CD4-positive, CD25-positive, alpha-beta regulatory T cell (primary cell): ENCODE measurements at regions not wholly inside any gene's neighbourhood (a gene's known extent, or its start where the extent isn't known, plus 50 kb on each side); places are given as distances from the start of the nearest gene placed in this dataset.

Source experiments
- ATAC-seq, 2 donors: fragments of 150-1000 bp; cut with Tn5 transposase; one replicate each; pipeline ENCODE4 v1.10.0; 2021; ENCODE audit warnings: low read depth in 2 of 2, moderate number of reproducible peaks in 2 of 2, moderate library complexity in 1 of 2
- DNase-seq, 3 donors: peaks; one replicate each; pipeline versions ENCODE4 v3.0.0 to v3.0.0-alpha.2; 2012 to 2022; ENCODE audit warnings: mixed read lengths in 1 of 3
- H3K27ac ChIP-seq: one replicate; pipeline ENCODE4 v1.7.0; 2013; ENCODE audit warnings: mild to moderate bottlenecking, low read length; ENCODE audit not compliant: insufficient read depth, poor library complexity, severe bottlenecking
- H3K27me3 ChIP-seq: one replicate; pipeline ENCODE4 v1.7.0; 2013; ENCODE audit warnings: low read length; ENCODE audit not compliant: control insufficient read depth, insufficient read depth
- H3K36me3 ChIP-seq: one replicate; pipeline ENCODE4 v1.7.0; 2013; ENCODE audit warnings: mild to moderate bottlenecking, low read length, moderate library complexity; ENCODE audit not compliant: control insufficient read depth, insufficient read depth
- H3K4me1 ChIP-seq: 2 replicates; pipeline ENCODE4 v1.7.0; 2013; ENCODE audit warnings: mild to moderate bottlenecking, low read length; ENCODE audit not compliant: insufficient read depth, control insufficient read depth, poor library complexity, severe bottlenecking
- H3K4me3 ChIP-seq: one replicate; pipeline ENCODE4 v1.7.0; 2013; ENCODE audit warnings: low read depth, mild to moderate bottlenecking, low read length, moderate library complexity
- H3K9me3 ChIP-seq, 2 experiments: 1 replicate in 1 of 2; 2 replicates in 1 of 2; pipeline ENCODE4 v1.7.0; 2013; ENCODE audit warnings: low read length in 2 of 2, mild to moderate bottlenecking in 1 of 2, moderate library complexity in 1 of 2; ENCODE audit not compliant: control insufficient read depth in 2 of 2
- H3K27ac Mint-ChIP-seq, 3 donors: one replicate each; pipeline ENCODE4 v1.8.0; 2020 to 2022; ENCODE audit warnings: mild to moderate bottlenecking in 3 of 3, mixed read lengths in 3 of 3, moderate library complexity in 2 of 3
- H3K27me3 Mint-ChIP-seq: one replicate; pipeline ENCODE4 v1.8.0; 2022; ENCODE audit warnings: mild to moderate bottlenecking, mixed read lengths
- H3K36me3 Mint-ChIP-seq: one replicate; pipeline ENCODE4 v1.8.0; 2020; ENCODE audit warnings: mixed read lengths
- H3K4me1 Mint-ChIP-seq, 4 donors: one replicate each; pipeline ENCODE4 v1.8.0; 2020 to 2022; ENCODE audit warnings: mixed read lengths in 4 of 4, mild to moderate bottlenecking in 1 of 4
- H3K4me3 Mint-ChIP-seq, 4 donors: one replicate each; pipeline ENCODE4 v1.8.0; 2020 to 2022; ENCODE audit warnings: mild to moderate bottlenecking in 4 of 4, mixed read lengths in 4 of 4, moderate library complexity in 3 of 4
- H3K9me3 Mint-ChIP-seq, 7 donors: one replicate each; pipeline ENCODE4 v1.8.0; 2020 to 2022; ENCODE audit warnings: mixed read lengths in 7 of 7, mild to moderate bottlenecking in 3 of 7, moderate library complexity in 2 of 7

DNA sequence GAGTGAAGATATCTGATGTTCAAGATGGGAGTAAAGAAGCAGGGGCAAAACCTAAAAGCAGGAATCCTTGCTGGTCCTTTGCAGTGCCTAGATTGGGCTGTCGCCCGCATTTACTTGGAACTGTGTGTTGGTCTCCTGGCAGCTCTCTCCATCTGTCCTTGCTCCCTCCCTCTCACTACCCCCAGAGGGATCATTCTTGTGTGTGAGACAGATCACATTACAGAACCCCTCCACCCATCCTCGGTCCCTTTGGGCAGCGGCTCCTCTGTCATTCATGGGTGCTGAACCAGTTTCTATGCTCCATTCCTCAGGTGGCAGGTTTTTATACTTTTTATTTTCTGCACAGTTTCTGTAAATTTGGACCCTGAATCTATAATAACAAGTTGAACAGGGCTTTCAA is 99.4 kb upstream of the MYOCD start:
- no peaks in the 10 kb centered on the region for H3K36me3 ChIP-seq
- Mint-ChIP-seq H3K27me3 (peaks cover 4% of the 10 kb centered on the region), H3K4me1 (no peaks in the 10 kb centered on the region), H3K36me3 (no peaks in the 10 kb centered on the region), H3K27ac (no peak overlapping the region), H3K4me3 (no peak overlapping the region), H3K9me3 (peaks cover 0 to 16% (median 4%) of the 10 kb centered on the region in 7 donors)
- no peak overlapping the region for H3K27ac ChIP-seq
- H3K4me1 ChIP-seq, result no peaks in the 10 kb centered on the region
- no peak for ATAC-seq
- no peak overlapping the region for H3K4me3 ChIP-seq
- H3K27me3 ChIP-seq, result no peaks in the 10 kb centered on the region
- H3K9me3 ChIP-seq, result no peaks in the 10 kb centered on the region
- DNase-seq, result no peak

DNA sequence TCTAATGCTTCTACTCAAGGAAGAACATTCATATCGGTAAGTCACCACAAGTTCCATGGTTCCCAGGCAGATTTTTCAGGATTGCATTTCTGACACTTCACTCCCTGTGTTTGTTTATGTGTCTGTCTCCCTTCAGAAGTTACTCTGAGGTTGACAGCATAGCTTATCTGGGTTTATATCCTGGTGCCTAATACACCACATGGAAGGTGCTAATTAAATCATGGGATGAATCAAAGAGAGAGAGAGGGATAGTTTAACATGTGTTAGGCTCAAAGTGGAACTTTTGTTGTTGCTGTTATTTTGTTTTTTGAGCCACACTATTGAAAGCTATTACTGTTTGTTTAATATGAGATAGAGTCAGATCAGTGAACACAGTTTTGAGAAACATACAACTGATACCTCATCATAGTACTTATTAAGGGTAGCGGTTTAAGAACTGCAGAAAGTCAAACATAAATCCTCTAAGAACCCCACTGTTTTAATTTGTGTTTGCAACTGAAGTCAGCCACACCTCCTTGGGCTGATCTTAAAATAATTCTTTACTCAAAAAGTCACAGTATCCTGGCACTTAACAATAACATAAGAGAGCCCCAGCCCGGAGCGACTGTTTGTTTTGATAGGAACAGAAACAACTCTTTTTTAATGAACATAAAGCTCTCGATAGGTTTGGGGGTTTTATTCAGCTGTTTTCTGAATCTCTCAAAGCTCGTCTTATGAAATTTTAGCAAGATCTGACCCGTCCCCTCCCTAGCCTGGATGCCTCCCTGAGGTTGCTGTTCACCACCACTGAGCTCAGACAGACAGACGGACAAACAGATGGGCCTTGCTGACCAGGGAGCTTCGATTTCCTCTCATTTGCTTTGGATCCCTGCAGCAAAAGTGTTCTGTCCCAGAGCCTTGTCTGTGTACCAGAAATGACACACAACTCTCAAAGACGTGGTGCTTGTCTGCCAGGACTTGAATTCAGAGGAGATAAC is 98.3 kb upstream of the MYOCD start:
- Histone ChIP-seq H3K4me1 (no peaks in the 10 kb centered on the region), H3K36me3 (no peaks in the 10 kb centered on the region), H3K4me3 (no peak overlapping the region), H3K27me3 (no peaks in the 10 kb centered on the region), H3K27ac (no peak overlapping the region), H3K9me3 (no peaks in the 10 kb centered on the region)
- Mint-ChIP-seq H3K4me3 (no peak overlapping the region), H3K9me3 (peaks cover 0 to 12% (median 5%) of the 10 kb centered on the region in 7 donors), H3K36me3 (no peaks in the 10 kb centered on the region), H3K27ac (no peak overlapping the region), H3K27me3 (peaks cover 4% of the 10 kb centered on the region), H3K4me1 (no peaks in the 10 kb centered on the region)
- ATAC-seq (no peak), DNase-seq (no peak)

DNA sequence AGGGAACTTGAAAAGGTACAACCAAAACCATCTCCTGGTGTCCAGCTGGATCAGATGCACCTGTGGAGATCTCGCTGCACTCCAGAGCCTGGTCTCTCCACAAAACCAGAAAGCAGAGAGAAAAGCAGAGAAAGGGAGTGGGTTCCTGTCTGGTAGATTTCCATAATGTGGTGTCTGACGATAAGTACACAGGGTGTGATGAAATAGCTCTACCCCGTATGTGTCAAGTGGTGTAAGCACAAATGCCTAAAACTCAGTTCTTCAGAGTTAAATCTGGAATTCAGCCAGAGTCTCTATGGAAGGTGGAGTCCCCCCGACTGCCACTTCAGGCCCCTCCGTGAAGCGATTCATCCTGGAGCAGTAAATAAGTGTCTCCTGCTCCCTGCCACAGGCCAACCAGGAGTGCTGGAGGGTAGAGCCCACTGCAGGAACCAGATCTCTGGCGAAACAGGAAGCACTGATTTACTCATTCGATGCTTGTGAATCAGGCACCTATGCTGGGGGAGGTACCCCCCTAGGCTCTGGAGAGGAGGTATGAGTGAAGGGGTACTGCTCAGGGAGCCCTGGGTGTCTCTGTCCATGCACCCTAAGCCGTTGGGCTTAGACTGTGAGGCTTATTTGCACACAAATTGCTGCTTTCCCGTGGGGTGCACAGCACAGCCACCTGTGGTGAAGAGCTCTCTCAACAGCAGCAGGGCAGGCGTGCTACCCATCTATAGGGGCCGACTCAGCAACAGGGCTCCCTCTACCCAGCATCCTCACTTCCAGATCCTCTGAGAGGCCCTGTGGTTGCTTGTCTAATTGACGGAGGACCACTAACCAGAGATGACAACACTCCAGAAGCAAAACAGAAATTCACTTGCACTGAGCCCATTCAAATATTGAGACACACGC is 97.1 kb upstream of the MYOCD start:
- no peaks in the 10 kb centered on the region for H3K9me3 ChIP-seq
- Mint-ChIP-seq H3K4me1 (no peaks in the 10 kb centered on the region), H3K36me3 (no peaks in the 10 kb centered on the region), H3K9me3 (peaks cover 0 to 12% (median 5%) of the 10 kb centered on the region in 7 donors), H3K27ac (no peak overlapping the region), H3K27me3 (peaks cover 4% of the 10 kb centered on the region), H3K4me3 (no peak overlapping the region)
- H3K27me3 ChIP-seq, result no peaks in the 10 kb centered on the region
- ATAC-seq (no peak), DNase-seq (no peak)
- H3K4me1 ChIP-seq, result no peaks in the 10 kb centered on the region
- H3K27ac ChIP-seq, result no peak overlapping the region
- no peaks in the 10 kb centered on the region for H3K36me3 ChIP-seq
- no peak overlapping the region for H3K4me3 ChIP-seq

DNA sequence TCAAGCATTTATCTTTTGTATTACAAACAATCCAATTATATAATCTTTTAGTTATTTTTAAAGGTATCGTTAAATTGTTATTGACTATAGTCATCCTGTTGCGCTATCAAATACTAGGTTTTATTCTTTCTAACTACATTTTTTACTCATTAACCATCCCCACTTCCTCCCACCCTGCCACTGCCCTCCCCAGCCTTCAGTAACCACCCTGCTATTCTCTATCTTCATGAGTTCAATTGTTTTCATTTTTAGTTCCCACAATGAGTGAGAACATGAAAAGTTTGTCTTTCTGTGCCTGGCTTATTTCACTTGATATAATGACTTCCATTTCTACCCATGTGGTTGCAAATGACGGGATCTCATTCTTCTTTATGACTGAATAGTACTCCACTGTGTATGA is 94.1 kb upstream of the MYOCD start:
- H3K4me3 ChIP-seq, result no peak overlapping the region
- H3K27me3 ChIP-seq, result no peaks in the 10 kb centered on the region
- Mint-ChIP-seq H3K36me3 (no peaks in the 10 kb centered on the region), H3K4me1 (no peaks in the 10 kb centered on the region), H3K27ac (no peak overlapping the region), H3K27me3 (no peaks in the 10 kb centered on the region), H3K4me3 (no peak overlapping the region), H3K9me3 (peaks cover 0 to 11% (median 5%) of the 10 kb centered on the region in 7 donors)
- H3K9me3 ChIP-seq, result no peaks in the 10 kb centered on the region
- no peak overlapping the region for H3K27ac ChIP-seq
- no peaks in the 10 kb centered on the region for H3K36me3 ChIP-seq
- ATAC-seq (no peak), DNase-seq (no peak)
- H3K4me1 ChIP-seq, result no peaks in the 10 kb centered on the region

DNA sequence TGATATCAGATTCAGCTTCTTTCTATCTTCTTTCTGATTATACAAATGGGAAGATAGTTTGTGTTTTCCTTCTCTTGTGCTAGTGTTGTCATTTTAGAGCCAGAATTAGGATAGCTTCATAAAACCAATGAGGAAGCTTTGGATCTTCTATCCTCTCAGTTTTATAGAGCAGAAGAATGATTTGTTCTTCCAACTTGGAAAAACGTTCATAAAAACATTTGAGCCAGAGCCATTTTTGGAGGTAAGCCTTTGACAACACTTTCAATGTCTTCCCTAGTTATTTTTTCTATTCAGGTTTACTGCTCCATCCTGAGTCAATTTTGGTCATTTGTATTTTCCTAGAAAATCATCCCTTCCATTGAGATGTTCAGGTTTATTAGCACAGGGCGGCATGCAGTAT is 91.2 kb upstream of the MYOCD start:
- Histone ChIP-seq H3K36me3 (no peaks in the 10 kb centered on the region), H3K4me3 (no peak overlapping the region), H3K27ac (no peak overlapping the region), H3K27me3 (no peaks in the 10 kb centered on the region), H3K9me3 (no peaks in the 10 kb centered on the region), H3K4me1 (no peaks in the 10 kb centered on the region)
- H3K27ac Mint-ChIP-seq, result no peak overlapping the region
- no peaks in the 10 kb centered on the region for H3K36me3 Mint-ChIP-seq
- H3K9me3 Mint-ChIP-seq, result peaks cover 0 to 11% (median 5%) of the 10 kb centered on the region in 7 donors
- DNase-seq (no peak), ATAC-seq (no peak)
- no peak overlapping the region for H3K4me3 Mint-ChIP-seq
- no peaks in the 10 kb centered on the region for H3K27me3 Mint-ChIP-seq
- H3K4me1 Mint-ChIP-seq, result no peaks in the 10 kb centered on the region

- H3K9me3 Mint-ChIP-seq, result peaks cover 0 to 10% (median 3%) of the 10 kb centered on the region in 7 donors
- Histone ChIP-seq H3K4me3 (no peak overlapping the region), H3K27me3 (no peaks in the 10 kb centered on the region), H3K4me1 (no peaks in the 10 kb centered on the region), H3K36me3 (no peaks in the 10 kb centered on the region), H3K27ac (no peak overlapping the region), H3K9me3 (no peaks in the 10 kb centered on the region)
- no peak for DNase-seq
- no peak overlapping the region for H3K27ac Mint-ChIP-seq
- H3K36me3 Mint-ChIP-seq, result no peaks in the 10 kb centered on the region
- no peaks in the 10 kb centered on the region for H3K27me3 Mint-ChIP-seq
- no peaks in the 10 kb centered on the region for H3K4me1 Mint-ChIP-seq
- no peak for ATAC-seq
- no peak overlapping the region for H3K4me3 Mint-ChIP-seq
Observed at GRCh38 chr17:12575641-12576040, 90.0 kb upstream of the MYOCD start.

DNA sequence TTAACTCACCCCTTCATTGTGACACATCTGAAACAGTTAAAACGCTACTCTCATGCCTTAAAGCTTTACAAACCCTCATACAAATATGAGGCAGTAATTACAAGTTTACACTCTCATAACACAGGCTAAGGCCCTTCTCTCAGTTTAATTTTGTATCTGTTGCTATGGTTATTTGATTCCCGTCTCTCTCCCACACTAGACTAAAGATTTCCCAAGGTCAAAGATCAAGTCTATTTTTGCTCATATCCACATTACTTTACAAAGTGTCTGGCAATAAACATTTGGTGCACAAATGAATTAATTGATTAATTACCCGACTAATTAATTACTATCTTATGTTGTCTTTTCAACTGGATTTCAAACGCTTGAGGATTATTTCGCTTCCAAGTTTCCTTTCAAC is 86.4 kb upstream of the MYOCD start:
- Histone ChIP-seq H3K4me3 (no peak overlapping the region), H3K4me1 (no peaks in the 10 kb centered on the region), H3K9me3 (no peaks in the 10 kb centered on the region), H3K27ac (no peak overlapping the region), H3K36me3 (no peaks in the 10 kb centered on the region), H3K27me3 (no peaks in the 10 kb centered on the region)
- Mint-ChIP-seq H3K27me3 (no peaks in the 10 kb centered on the region), H3K4me1 (no peaks in the 10 kb centered on the region), H3K4me3 (no peak overlapping the region), H3K36me3 (no peaks in the 10 kb centered on the region), H3K27ac (no peak overlapping the region), H3K9me3 (peaks cover 0 to 13% (median 3%) of the 10 kb centered on the region in 7 donors)
- ATAC-seq (no peak), DNase-seq (no peak)
